Hepatocyte (in vitro differentiated cells): ENCODE measurements at regions not wholly inside any gene's neighbourhood (a gene's known extent, or its start where the extent isn't known, plus 50 kb on each side); places are given as distances from the start of the nearest gene placed in this dataset.

Source experiments
- DNase-seq: peaks from one replicate; pipeline ENCODE4 v3.0.0-alpha.2; 2016; ENCODE audit warnings: low spot score
- H2AFZ ChIP-seq: fragments of 200-600 bp; sonication (generic); 2 replicates; pipeline ENCODE4 v1.6.0; 2016; ENCODE audit warnings: antibody characterized with exemption, mild to moderate bottlenecking
- H3K27ac ChIP-seq: fragments of 200-600 bp; sonication (generic); 2 replicates; pipeline ENCODE4 v1.5.1; 2016; ENCODE audit warnings: mild to moderate bottlenecking
- H3K27me3 ChIP-seq: fragments of 200-600 bp; sonication (generic); 2 replicates; pipeline ENCODE4 v1.6.1; 2016
- H3K36me3 ChIP-seq: fragments of 200-600 bp; sonication (generic); replicated peaks from 2 replicates; pipeline ENCODE4 v1.5.1; 2016; ENCODE audit warnings: low read depth; ENCODE audit not compliant: insufficient read depth
- H3K4me1 ChIP-seq: fragments of 200-600 bp; sonication (generic); 2 replicates; pipeline ENCODE4 v1.5.1; 2016; ENCODE audit warnings: mild to moderate bottlenecking, moderate library complexity; ENCODE audit not compliant: insufficient read depth
- H3K4me2 ChIP-seq: fragments of 200-600 bp; sonication (generic); 2 replicates; pipeline ENCODE4 v1.6.0; 2016
- H3K4me3 ChIP-seq: fragments of 200-600 bp; sonication (generic); 2 replicates; pipeline ENCODE4 v1.5.1; 2016; ENCODE audit warnings: mild to moderate bottlenecking
- H3K79me2 ChIP-seq: fragments of 200-600 bp; sonication (generic); 2 replicates; pipeline ENCODE4 v1.6.0; 2017; ENCODE audit warnings: mild to moderate bottlenecking
- H3K9me2 ChIP-seq: fragments of 200-600 bp; sonication (generic); replicated peaks from 2 replicates; pipeline ENCODE4 v1.6.0; 2017; ENCODE audit warnings: mild to moderate bottlenecking; ENCODE audit not compliant: insufficient read depth
- H3K9me3 ChIP-seq: fragments of 200-600 bp; sonication (generic); 2 replicates; pipeline ENCODE4 v1.5.1; 2016; ENCODE audit warnings: low read depth, mild to moderate bottlenecking
- H4K20me1 ChIP-seq: fragments of 200-600 bp; sonication (generic); 2 replicates; pipeline ENCODE4 v1.6.0; 2016; ENCODE audit warnings: mild to moderate bottlenecking; ENCODE audit not compliant: insufficient read depth, poor library complexity, severe bottlenecking
- CTCF ChIP-seq: fragments of 200-600 bp; sonication (generic); IDR thresholded peaks from 2 replicates; pipeline ENCODE4 v1.5.1; 2016; ENCODE audit warnings: antibody characterized with exemption, mild to moderate bottlenecking; ENCODE audit not compliant: poor library complexity
- EZH2 ChIP-seq: fragments of 200-600 bp; sonication (generic); IDR thresholded peaks from 2 replicates; pipeline ENCODE4 v1.6.1; 2016; ENCODE audit warnings: antibody characterized with exemption, mild to moderate bottlenecking, borderline replicate concordance
- EZH2phosphoT487 ChIP-seq: fragments of 200-600 bp; sonication (generic); IDR thresholded peaks from one replicate; pipeline ENCODE4 v1.6.1; 2018; ENCODE audit warnings: antibody characterized with exemption, mild to moderate bottlenecking, low read depth, moderate library complexity; ENCODE audit not compliant: unreplicated experiment, severe bottlenecking
- WGBS: methylation state at CpG from one replicate; pipeline ENCODE4 v1.1.6; 2016; ENCODE audit warnings: low lambda C conversion rate; ENCODE audit errors: missing lambda C conversion rate; 5-methylcytosine and 5-hydroxymethylcytosine counted together

GRCh38 chr9:107163370-107163769 is 119.7 kb upstream of the RAD23B start:
- H3K9me3 ChIP-seq = no peaks in the 10 kb centered on the region
- H3K27me3 ChIP-seq = no peaks in the 10 kb centered on the region
- no peaks in the 10 kb centered on the region for H3K4me1 ChIP-seq
- no peaks in the 10 kb centered on the region for H3K79me2 ChIP-seq
- DNase-seq = no peak
- no peak for TF ChIP-seq EZH2
- no peak for TF ChIP-seq EZH2phosphoT487
- TF ChIP-seq CTCF = no peak
- H3K27ac ChIP-seq = no peak overlapping the region
- 100% methylated on average over 1 of the region's 1 CpG for WGBS
- H2AFZ ChIP-seq = no peak overlapping the region
- H3K4me3 ChIP-seq = no peak overlapping the region
- H3K9me2 ChIP-seq = no peaks in the 10 kb centered on the region
- no peak overlapping the region for H3K4me2 ChIP-seq
- no peaks in the 10 kb centered on the region for H4K20me1 ChIP-seq
- H3K36me3 ChIP-seq = no peaks in the 10 kb centered on the region

GRCh38 chr9:107169796-107170195 is 113.3 kb upstream of the RAD23B start:
- H3K4me2 ChIP-seq = no peak overlapping the region
- 91% methylated on average over 5 of the region's 5 CpGs for WGBS

GRCh38 chr9:107170801-107171200 is 112.3 kb upstream of the RAD23B start:
- H3K79me2 ChIP-seq = no peaks in the 10 kb centered on the region
- H3K4me2 ChIP-seq = no peak overlapping the region
- no peaks in the 10 kb centered on the region for H3K9me2 ChIP-seq
- H3K9me3 ChIP-seq = no peaks in the 10 kb centered on the region
- H3K4me3 ChIP-seq = no peak overlapping the region
- peaks cover 12% of the 10 kb centered on the region for H3K4me1 ChIP-seq
- no peaks in the 10 kb centered on the region for H3K36me3 ChIP-seq
- TF ChIP-seq CTCF (no peak), EZH2phosphoT487 (no peak), EZH2 (no peak)
- no peak overlapping the region for H2AFZ ChIP-seq
- no peaks in the 10 kb centered on the region for H4K20me1 ChIP-seq
- no peak overlapping the region for H3K27ac ChIP-seq
- WGBS = 88% methylated on average over 5 of the region's 5 CpGs
- H3K27me3 ChIP-seq = no peaks in the 10 kb centered on the region
- no peak for DNase-seq

More at GRCh38 chr9:107169796-107170195, 113.3 kb upstream of the RAD23B start:
- Histone ChIP-seq H3K9me2 (no peaks in the 10 kb centered on the region), H3K27ac (no peak overlapping the region), H3K4me1 (peaks cover 6% of the 10 kb centered on the region), H4K20me1 (no peaks in the 10 kb centered on the region), H3K9me3 (no peaks in the 10 kb centered on the region), H3K79me2 (no peaks in the 10 kb centered on the region), H2AFZ (no peak overlapping the region), H3K4me3 (no peak overlapping the region), H3K36me3 (no peaks in the 10 kb centered on the region), H3K27me3 (no peaks in the 10 kb centered on the region)
- no peak for TF ChIP-seq CTCF
- TF ChIP-seq EZH2 = no peak
- no peak for TF ChIP-seq EZH2phosphoT487
- DNase-seq = no peak
